Stimulated activated naive CD4-positive, alpha-beta T cell treated with Interleukin-2 at 50 U/mL for 16 hours (primary cell): ENCODE measurements at regions not wholly inside any gene's neighbourhood (a gene's known extent, or its start where the extent isn't known, plus 50 kb on each side); places are given as distances from the start of the nearest gene placed in this dataset.

Experiments
- DNase-seq: peaks from one replicate; lab custom pipeline; 2025; lab: John Stamatoyannopoulos, UW

DNA sequence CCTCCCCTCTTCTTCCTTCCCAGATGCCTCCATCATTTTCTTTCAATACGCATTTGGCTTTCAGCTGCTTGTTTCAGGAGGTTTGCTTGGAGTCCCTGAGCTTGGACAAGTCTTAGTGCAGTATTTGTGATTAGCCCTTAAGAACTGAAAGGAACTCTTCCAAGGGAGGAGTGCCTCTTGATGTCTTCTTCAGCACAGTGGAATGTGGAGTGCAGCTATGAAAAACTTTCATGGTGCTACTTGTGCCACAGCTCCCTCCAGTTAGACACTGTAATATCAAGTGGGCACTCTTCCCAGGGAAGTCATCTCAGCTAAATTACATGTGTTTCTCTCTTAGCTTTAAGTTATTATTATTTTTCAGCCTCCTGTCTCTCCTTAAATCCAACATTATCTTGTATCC is 173.1 kb downstream of the NECTIN3 start:
- no peak for DNase-seq

DNA sequence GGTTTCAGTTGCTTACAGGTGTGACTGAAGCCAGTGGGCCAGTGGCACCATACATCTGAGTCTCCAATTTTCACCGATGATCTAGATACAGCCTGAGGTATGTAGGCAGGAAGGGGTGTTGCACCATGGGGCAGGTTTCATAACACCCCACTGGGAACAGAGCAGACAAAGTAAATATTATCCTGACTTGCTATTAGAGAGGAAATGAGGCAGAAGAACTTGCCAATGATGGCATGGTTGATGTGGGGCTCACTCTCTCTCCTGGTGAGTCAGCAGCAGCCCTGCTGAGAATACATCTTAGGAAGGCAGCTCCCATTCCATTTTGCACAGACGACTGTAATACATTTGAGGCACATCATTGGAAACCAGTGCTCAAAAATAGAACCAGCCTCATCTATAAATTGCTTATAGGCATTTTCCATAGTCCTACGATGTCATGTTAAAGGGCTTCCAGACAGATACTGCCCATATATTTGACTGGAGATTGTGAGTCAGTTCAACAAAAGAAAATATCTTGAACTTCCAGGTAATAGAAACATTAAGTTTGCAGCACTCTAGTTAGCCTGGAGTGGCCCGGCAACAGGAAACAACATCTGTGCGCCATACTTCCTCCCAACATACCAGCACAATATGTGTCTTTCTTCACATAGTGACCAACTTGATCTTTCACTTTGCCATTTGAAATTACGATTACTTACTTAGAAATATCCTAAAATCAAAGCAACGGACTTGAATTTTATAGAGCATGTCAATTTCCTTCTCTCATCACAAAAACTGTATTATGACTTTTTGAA is 175.5 kb downstream of the NECTIN3 start:
- DNase-seq: no peak

DNA sequence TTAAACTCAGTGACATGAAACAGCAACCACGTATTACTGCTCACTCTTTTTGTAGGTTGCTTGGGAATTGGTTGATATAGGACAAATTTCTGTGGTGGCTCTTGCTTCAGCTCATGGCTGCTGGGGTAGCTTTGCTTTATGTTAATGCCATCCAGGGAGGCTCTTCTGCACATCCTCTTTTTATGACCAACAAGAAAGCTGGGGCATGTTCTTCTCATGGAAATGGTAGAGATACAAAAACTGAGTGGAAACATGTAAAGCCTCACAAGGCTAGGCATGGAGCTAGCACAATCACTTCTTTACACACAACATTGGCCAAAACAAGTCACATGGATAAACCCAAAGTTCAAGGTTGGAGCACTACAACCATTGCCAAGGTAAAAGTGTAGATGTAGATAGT is 176.8 kb downstream of the NECTIN3 start:
- no peak for DNase-seq

DNA sequence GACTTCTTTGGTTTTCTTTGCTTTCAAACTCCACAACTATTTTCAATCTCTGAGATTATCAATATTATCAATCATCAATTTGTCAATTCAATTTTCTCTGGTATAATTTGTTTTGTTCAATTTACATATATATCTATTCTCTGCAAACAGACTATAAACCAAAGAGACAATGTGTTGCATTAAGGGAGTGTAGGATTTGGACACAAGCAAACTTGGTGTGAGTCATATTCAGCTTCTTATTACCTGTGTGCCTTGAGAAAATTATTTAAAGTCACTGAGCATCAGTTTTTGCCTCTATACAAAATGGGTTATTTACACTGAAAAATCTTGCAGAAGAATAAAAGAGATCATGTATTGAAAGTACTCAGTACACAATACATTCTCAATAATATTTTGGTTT is 177.8 kb downstream of the NECTIN3 start:
- no peak for DNase-seq

DNA sequence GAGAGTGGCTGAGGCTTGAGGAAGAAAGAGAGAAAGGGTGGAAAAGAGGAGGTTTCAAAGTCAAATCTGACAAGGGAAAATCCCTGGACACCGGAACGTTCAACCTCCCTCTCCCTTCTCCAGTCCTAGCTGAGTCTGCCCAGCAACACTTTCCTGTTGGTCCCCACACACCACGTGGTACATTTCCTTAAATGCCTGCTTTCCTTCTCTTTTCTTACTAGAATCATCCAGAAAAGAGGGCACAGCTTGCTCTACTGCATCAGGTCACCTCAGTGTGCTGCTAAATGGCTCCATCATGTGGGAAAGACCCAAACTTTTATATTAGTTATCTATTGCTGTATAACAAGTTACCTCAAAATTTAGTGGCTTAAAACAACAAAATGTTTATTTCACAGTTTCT is 181.2 kb downstream of the NECTIN3 start:
- DNase-seq: no peak

DNA sequence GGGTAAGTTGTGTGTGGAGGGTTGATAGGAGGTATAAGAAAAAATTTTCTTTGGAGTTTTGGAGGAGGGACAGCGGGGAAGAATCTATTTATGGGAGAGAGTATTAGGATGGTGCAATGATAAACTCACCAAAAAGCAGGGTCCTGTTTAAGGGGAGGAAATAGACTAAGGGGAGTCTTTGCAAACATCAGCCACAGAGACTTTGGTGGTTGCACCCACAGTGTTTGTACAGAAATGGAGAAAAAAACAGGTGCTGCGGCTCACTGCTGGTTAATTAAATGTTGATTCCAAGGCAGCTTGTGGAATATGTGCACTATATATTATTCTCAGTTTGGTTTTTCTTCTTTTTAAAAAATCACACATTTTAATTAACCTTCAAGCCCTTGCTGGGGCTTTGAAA is 182.1 kb downstream of the NECTIN3 start:
- no peak for DNase-seq

DNA sequence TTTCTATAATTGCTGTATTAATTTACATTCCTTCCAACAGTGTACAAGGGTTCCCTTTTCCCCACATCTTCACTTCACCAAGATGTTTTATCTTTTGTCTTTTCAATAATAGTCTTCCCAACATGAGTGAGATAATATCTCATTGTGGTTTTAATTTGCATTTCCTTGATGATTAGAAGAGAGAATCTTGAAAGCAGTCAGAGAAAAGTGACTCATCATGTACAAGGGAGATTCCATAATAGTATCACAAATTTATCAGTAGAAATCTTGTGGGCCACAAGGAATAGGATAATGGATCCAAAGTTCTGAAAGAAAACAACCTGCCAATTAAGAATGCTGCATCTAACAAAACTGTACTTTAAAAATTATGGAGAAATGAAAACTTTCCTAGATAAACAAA is 189.3 kb downstream of the NECTIN3 start:
- no peak for DNase-seq

DNA sequence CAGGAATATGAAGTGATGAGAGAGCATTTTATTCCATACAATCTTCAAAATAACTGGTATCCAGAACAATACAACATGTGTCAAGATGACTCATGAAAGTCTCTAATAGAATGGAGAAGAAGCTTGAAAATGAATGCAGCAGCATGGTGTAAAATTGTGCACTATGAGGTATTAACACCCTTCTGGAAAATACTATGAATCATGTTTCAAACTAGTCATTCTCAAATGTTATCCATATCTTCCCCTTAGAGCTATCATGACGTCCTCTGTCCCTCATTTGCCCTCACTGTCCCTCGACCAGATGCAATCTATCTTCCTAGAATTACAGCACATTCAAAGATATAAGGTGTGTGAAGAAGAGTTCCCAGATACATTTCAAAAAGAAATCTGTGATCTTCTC is 198.2 kb downstream of the NECTIN3 start:
- DNase-seq: no peak

DNA sequence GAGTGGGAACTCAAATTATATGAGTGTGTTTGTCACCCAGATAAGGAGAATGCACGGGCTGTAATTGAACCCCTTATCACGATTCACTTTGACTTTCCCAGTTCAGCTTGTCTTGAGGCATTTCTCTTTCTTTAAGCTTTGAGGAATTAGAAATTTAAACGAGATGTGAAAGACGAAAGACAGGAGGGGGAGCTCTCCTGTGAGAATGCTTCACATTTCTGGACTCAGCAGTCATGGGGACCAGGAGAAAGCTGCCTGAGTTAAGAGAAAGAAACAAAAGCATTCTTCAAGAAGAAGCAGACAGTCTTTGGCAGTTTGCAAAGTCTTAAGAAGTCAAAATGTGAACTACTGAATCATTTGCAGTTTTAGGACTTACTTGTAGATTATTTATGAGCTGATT is 205.6 kb downstream of the NECTIN3 start:
- no peak for DNase-seq

DNA sequence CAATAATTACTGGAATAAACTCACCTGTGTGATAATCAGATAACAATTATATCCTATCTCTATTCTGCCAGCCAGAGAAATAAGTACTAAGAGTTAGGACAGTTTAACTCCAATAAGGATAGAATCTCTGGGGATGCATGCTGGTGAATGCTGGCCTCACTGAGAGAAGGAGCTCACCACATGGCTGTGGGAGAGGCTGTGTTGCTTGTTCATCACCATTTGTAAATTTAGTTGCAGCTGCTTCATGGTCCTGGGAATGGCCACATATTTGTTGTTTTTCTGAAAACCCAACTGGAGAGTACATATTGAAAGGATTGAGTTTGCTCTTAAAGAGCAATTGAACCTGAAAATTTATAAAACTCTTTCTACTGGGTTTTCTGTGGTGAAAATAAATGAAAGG is 207.3 kb downstream of the NECTIN3 start:
- DNase-seq: no peak

DNA sequence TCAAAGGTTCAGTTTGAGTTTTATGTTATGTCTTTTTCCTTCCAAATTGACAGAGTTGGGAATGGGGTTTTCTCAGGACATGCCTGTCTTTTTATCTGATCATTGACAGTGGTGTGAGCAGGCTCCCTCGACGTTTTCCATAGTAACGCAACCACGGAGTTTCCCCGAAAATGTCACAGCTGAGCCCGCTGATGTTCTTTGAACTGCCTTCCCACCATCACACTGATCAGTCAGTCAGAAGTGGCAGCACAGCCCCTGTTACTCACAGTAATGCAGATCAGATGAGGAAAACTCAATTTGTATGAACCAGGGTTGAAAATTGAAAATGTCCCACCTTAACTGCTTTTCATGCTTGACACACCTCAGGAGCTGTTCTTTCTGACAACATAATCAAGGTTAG is 210.4 kb downstream of the NECTIN3 start:
- no peak for DNase-seq

DNA sequence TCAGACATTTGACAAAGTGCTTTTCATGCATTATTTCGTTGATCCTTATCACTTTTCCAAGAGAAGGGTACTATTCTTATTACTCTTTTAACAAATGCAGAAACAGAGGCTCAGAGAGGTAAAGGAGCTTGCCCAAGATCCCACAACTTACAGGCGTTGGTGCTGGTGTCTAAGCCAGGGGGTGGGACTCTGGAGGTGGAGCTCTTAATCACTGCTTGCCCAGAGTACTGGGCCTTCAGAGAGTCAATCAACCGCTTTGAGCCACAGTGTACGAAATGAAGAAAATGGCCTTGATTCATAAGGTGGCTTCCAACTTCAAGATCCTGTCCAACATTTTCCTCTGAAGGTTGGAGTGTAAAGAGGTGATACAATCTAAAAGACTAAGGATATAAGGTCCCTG is 211.5 kb downstream of the NECTIN3 start:
- no peak for DNase-seq

DNA sequence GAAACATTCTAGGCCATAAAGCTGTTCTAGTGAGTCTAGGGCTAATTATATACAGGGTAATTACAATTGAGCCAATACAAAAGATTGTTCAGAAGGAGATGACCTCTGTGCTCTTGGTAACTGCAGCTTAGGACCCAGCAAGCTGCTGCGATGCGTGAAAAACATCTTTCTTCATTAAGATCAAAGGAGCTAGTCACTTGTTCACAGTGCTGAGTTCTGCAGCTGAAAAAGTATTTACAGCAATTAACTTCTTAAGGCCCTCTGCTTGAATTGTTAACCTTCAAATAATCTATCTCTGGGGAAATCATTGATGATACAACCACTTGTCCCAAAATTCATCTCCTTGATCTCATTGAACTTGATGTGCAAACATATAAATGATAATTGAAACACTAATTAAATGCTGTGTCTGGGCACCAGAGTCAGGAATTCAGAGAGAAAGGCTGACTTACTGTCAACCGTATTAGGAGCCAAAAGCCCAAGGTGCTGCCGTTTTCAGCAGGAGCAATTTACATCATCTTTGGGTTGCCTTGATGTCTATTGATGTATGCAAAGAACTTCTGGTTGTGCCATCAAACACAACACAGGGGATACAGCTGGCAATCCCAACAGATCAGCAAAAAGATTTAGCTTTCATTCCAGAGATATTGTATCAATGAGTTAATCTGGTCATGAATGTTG is 213.0 kb downstream of the NECTIN3 start:
- DNase-seq: no peak

DNA sequence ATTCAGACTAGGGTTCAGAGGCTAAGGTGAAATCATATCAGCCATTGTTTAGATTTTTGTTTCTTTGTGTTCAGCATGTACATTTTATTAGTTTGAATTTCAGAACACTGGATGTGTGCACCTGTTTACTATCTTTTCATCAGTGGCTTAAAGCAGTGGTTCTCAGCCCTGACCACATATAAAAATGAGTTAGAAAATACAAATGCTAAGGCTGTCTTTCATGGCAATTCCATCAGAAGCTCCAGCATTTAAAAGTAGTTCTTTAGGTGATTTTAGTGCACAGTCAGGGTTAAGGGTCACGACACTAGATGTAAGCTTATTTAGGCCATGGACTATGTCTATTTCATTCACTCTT is 213.5 kb downstream of the NECTIN3 start:
- DNase-seq: no peak

DNA sequence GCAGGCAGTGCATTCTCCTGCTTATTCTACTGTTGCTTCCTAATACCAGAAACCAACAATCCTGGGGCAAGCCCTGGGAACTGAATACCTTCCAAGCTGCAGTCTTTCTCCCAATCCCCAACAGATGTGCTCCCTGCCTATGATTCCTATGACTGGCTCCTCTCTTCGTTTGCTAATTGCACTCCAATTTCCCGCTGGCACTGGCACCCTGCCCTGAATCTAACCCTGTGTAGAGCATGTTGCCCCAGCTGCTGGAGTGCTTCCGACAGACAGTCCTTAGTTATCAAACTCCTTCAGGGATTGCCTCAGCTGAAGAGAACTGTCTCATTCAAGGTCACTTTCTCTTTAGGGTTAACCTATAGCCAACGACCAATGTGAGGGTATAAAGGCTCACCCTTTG is 214.1 kb downstream of the NECTIN3 start:
- DNase-seq: no peak

DNA sequence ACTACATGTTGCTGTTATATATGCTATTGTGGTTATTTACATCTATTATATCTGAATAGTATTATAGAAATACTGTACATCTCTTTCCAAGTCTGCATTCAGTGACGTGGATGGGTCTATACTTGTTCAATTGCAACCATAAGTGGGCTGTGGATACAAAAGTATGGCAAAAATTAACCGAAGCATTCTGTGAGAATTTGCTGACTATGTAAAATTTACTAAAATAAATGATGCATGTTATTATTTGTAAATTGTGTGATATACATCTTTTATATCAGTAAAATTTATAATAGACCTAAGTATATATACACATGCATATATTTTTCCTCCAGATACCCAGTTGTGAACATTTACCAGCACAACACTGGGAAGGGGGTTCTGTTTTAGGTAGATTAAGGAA is 215.1 kb downstream of the NECTIN3 start:
- no peak for DNase-seq

DNA sequence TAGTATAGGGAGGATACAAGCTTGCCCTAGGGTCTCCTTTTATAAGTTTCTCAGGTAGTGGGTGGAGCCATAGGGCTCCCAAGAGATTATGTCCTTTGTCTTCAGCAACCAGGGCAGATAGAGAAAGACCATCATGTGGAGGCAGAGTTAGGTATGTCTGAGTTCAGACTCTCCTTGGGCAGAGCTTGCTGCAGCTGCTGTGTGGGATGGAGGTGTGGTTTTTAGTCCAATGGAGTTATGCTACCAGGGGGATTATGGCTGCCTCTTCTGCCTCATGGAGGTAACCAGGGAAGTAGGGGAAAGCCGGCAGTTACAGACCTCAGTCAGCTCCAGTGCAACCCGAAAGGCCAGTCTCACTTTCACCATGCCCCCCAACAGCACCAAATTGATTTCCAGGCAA is 220.5 kb downstream of the NECTIN3 start:
- DNase-seq: no peak

DNA sequence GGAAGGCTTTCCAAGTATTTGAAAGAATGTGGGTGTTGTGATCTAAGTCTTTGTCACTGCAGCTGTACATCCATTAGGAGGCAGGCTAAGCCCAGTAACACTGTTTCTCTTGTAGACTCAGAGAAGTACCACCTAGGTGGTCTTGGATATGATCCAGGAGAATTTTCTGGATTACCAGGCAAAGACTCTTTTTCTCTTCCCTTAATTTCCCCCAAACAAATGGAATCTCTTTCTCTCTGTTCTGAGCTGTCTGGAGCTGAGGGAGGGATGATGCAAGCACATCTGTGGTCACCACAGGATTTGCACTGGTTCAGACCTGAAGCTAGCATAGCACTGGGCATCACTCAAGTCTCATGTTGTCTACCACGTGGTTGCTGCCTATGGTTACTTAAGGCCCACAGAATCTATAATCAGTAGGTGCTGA is 227.6 kb downstream of the NECTIN3 start:
- DNase-seq: no peak

DNA sequence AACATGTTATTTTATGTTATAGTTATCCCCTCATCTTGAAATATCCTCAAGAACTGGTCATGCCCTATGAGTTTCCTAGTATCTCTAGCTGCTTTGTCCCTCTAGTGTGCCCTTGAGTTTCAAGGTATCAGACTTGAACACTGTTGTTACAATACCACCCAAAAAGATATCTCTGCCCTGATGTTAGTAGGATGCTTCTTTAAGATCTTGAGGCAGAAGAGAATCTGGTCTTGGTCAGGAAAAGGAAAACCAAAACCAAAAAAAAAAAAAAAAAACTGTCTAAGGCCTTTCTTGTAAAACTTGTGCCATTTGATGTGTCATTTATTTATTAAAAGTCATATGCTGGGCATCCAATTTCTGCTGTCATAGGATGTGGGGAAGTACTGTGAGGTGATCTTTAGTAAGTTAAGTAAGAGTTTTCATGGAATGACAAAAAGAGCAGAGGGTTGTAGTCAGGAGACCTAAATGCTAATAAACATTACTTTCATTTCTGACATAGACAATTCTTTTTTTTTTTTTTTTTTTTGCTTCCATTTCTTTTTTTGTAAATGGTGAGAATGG is 229.7 kb downstream of the NECTIN3 start:
- no peak for DNase-seq

DNA sequence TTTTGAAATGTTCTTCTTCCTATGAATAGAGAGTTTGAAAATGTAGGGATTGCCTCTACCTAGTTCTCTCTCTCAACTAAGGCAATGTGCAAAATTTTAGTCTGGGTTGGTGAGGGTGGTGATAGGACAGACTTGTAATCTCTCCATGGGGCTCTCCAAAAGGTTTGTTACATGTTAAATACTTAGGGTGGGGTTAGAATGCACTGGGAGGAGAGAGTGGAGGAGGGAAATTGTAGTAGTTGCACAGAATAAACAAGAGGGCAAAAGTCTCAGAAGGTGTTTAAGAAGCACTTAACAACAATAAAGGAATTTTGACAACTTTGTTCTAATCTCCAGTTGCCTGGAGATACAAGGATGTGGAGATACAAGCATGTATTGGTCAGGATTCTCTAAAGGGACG is 230.4 kb downstream of the NECTIN3 start:
- no peak for DNase-seq

DNA sequence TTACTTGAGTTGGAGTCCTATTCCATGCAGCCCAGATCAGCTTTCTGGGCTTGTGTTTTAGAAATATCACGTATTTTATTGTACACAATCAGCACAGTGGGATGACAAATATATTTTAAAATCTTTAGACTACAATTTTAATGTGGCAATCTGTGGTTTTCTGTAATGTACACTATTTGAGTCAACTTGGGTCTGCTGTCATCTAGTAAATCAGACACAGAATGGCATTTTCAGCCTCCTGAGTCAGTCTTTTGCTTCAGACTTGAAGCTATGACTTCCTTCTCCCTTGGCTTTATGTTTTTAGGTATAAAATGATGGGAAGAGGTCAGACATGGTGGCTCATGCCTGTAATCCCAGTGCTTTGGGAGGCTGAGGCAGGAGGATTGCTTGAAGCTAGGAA is 232.1 kb downstream of the NECTIN3 start:
- no peak for DNase-seq

DNA sequence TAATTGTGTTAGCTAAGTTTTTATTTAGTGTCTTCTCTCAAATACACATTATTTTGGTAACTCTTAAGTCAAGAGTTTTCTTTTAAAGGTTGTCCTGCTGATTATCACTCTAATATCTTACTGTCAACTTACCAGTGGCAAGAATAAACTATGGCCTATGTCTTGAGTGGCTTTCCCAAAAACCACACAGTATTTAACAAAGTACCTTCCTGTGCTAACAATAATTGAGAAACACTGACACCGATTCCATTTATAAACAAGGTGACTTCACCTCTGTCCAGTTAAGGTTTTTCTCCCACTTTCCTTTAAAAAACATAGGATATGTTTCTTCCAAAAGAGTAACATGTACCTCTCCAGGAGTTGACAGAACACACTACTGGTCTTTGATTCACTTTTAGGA is 234.3 kb upstream of the CD96 start:
- no peak for DNase-seq

DNA sequence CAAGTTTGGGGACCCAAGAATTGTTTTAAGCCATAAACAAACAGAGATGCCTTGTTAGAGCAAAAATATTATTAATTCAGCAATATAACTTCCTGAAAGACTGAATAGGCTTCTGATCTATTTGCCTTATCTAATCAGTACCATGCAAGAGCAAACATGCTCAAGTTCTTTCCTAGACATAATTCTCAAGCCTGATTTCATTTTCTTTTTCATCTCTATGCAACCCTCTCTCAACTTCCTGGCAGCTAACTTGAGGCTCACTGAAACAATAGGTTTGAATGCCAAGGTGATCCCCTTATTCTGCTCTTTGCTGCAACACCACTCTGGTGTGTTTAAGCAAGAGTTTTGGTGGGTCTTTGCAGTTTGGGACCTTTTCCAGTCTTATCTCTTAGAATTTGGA is 230.9 kb upstream of the CD96 start:
- DNase-seq: no peak
